Right lobe of liver (tissue), 6 donors: ENCODE measurements at regions not wholly inside any gene's neighbourhood (a gene's known extent, or its start where the extent isn't known, plus 50 kb on each side); places are given as distances from the start of the nearest gene placed in this dataset.

Experiments
- ATAC-seq, 4 donors: fragments of 200-7000 bp; cut with Tn5 transposase; one replicate each; pipeline ENCODE4 v1.9.1; 2020; ENCODE audit warnings: mild to moderate bottlenecking in 4 of 4, moderate library complexity in 4 of 4
- DNase-seq, 3 donors: peaks; one replicate each; pipeline ENCODE4 v3.0.0-alpha.2; 2020
- H3K27ac ChIP-seq, 3 donors: fragments of 200-600 bp; one replicate each; pipeline ENCODE4 v1.8.0; 2022
- H3K27me3 ChIP-seq, 2 donors: fragments of 200-600 bp; one replicate each; pipeline ENCODE4 v1.8.0; 2022
- H3K36me3 ChIP-seq, 4 donors: fragments of 200-600 bp; sonication (generic) in 1 of 4; one replicate each; pipeline versions ENCODE4 v1.5.1 to v1.8.0; 2017 to 2022; ENCODE audit warnings: control low read depth in 1 of 4
- H3K4me1 ChIP-seq, 4 donors: fragments of 200-600 bp; sonication (generic) in 1 of 4; one replicate each; pipeline versions ENCODE4 v1.5.1 to v1.8.0; 2017 to 2022; ENCODE audit warnings: control low read depth in 1 of 4
- H3K4me3 ChIP-seq, 3 donors: fragments of 200-600 bp; one replicate each; pipeline ENCODE4 v1.8.0; 2022
- H3K9me3 ChIP-seq, 4 donors: fragments of 200-600 bp; sonication (generic) in 1 of 4; one replicate each; pipeline versions ENCODE4 v1.5.1 to v1.8.0; 2017 to 2022; ENCODE audit warnings: control low read depth in 1 of 4
- CTCF ChIP-seq, 4 donors: fragments of 200-600 bp in 3 of 4; fragments of 450-650 bp in 1 of 4; IDR thresholded peaks; one replicate each; pipeline versions ENCODE4 v1.5.1 to v1.8.0; 2016 to 2022; ENCODE audit warnings: antibody characterized with exemption in 4 of 4, mild to moderate bottlenecking in 2 of 4
- POLR2A ChIP-seq: fragments of 450-650 bp; IDR thresholded peaks from one replicate; pipeline ENCODE4 v1.6.1; 2017; ENCODE audit warnings: antibody characterized with exemption, mild to moderate bottlenecking
- WGBS: methylation state at CpG from one replicate; pipeline ENCODE4 v1.1.6; 2018; ENCODE audit warnings: low coverage, low lambda C conversion rate; ENCODE audit not compliant: insufficient coverage; ENCODE audit errors: missing lambda C conversion rate; 5-methylcytosine and 5-hydroxymethylcytosine counted together
- intact Hi-C, 2 donors: fragments of 100-400 bp; cut with DNase I; formaldehyde crosslinking; loops; one replicate each; pipeline versions ENCODE4 v1.11.2 to v1.14.1; 2022
- donor health status: DM: no; HTN: yes; CAD: no.
- donor health status: DM: no; HTN: no; CAD: no.
- donor health status: DM: no; HTN: no; CAD: no.
- donor health status: DM: no; HTN: yes; CAD: no.
- donor health status: DM: no; HTN: yes; CAD: no.

- intact Hi-C loops, result no loop called here
- no peaks in the 10 kb centered on the region for H3K27me3 ChIP-seq
- WGBS, result 54% methylated on average over 1 of the region's 1 CpG
- H3K27ac ChIP-seq, result no peak overlapping the region
- ATAC-seq, result no peak
- H3K4me3 ChIP-seq, result no peak overlapping the region
- no peak for DNase-seq
- TF ChIP-seq CTCF (IDR thresholded peaks at IDR 0.05), result no peak
- TF ChIP-seq POLR2A, result no peak
- no peaks in the 10 kb centered on the region for H3K36me3 ChIP-seq
- H3K9me3 ChIP-seq, result no peaks in the 10 kb centered on the region
- no peaks in the 10 kb centered on the region for H3K4me1 ChIP-seq
Observed at GRCh38 chr6:71099649-71100048, 142.8 kb upstream of the B3GAT2 start.

GRCh38 chr6:71103130-71103529 is 146.3 kb upstream of the B3GAT2 start:
- TF ChIP-seq POLR2A (no peak), CTCF (IDR thresholded peaks at IDR 0.05) (no peak)
- no peaks in the 10 kb centered on the region for H3K4me1 ChIP-seq
- no peaks in the 10 kb centered on the region for H3K9me3 ChIP-seq
- no peaks in the 10 kb centered on the region for H3K36me3 ChIP-seq
- WGBS, result 55% methylated on average over 2 of the region's 2 CpGs
- DNase-seq (no peak), ATAC-seq (no peak)
- H3K27me3 ChIP-seq, result no peaks in the 10 kb centered on the region
- H3K27ac ChIP-seq, result no peak overlapping the region
- no peak overlapping the region for H3K4me3 ChIP-seq
- intact Hi-C loops, result no loop called here

GRCh38 chr6:71103641-71104040 is 146.8 kb upstream of the B3GAT2 start:
- no peaks in the 10 kb centered on the region for H3K27me3 ChIP-seq
- no peaks in the 10 kb centered on the region for H3K4me1 ChIP-seq
- no peak for ATAC-seq
- no peak overlapping the region for H3K4me3 ChIP-seq
- intact Hi-C loops, result no loop called here
- H3K9me3 ChIP-seq, result no peaks in the 10 kb centered on the region
- no peaks in the 10 kb centered on the region for H3K36me3 ChIP-seq
- no peak for DNase-seq
- TF ChIP-seq CTCF (IDR thresholded peaks at IDR 0.05), result no peak
- no CpG with 5 or more reads among the region's 1 CpG for WGBS
- no peak overlapping the region for H3K27ac ChIP-seq

- intact Hi-C loops, result no loop called here
- WGBS, result 36% methylated on average over 2 of the region's 3 CpGs
- DNase-seq (no peak), ATAC-seq (no peak)
- TF ChIP-seq CTCF (IDR thresholded peaks at IDR 0.05) (no peak), POLR2A (no peak)
- H3K27me3 ChIP-seq, result no peaks in the 10 kb centered on the region
- no peak overlapping the region for H3K4me3 ChIP-seq
- H3K27ac ChIP-seq, result no peak overlapping the region
- no peaks in the 10 kb centered on the region for H3K4me1 ChIP-seq
- no peaks in the 10 kb centered on the region for H3K9me3 ChIP-seq
- no peaks in the 10 kb centered on the region for H3K36me3 ChIP-seq
Observed at GRCh38 chr6:71106276-71106675, 149.4 kb upstream of the B3GAT2 start.

- Histone ChIP-seq H3K9me3 (no peaks in the 10 kb centered on the region), H3K36me3 (no peaks in the 10 kb centered on the region), H3K27me3 (no peaks in the 10 kb centered on the region), H3K4me3 (no peak overlapping the region), H3K27ac (no peak overlapping the region), H3K4me1 (no peaks in the 10 kb centered on the region)
- 14% methylated on average over 5 of the region's 6 CpGs for WGBS
- ATAC-seq (peak in 3 of 4 donors; percentile 20 to 45 (median 39)), DNase-seq (no peak)
- intact Hi-C loops, result no loop called here
- TF ChIP-seq CTCF (IDR thresholded peaks at IDR 0.05) (no peak), POLR2A (no peak)
Observed at GRCh38 chr6:71107911-71108420, 151.1 kb upstream of the B3GAT2 start.
